Kidney glomerular epithelial cell (primary cell): ENCODE measurements at regions not wholly inside any gene's neighbourhood (a gene's known extent, or its start where the extent isn't known, plus 50 kb on each side); places are given as distances from the start of the nearest gene placed in this dataset.
A peak's percentile ranks its signal among the peaks of the same experiment; 100 is the strongest.
"Not testable (repeated sequence)": the region's sequence is repeated elsewhere in the genome, so short reads cannot be mapped to it uniquely, and the experiment has no call there.

Experiments
- DNase-seq: peaks from one replicate; lab custom pipeline; 2025; lab: John Stamatoyannopoulos, UW

GRCh38 chr1:95669638-95670037 is 435.6 kb downstream of the RWDD3 start:
- DNase-seq = not testable (repeated sequence)

- no peak for DNase-seq
These were observed 437.1 kb downstream of the RWDD3 start for GRCh38 chr1:95671098-95671497.

- DNase-seq = no peak
These were observed 445.3 kb downstream of the RWDD3 start for GRCh38 chr1:95679262-95679661.

- DNase-seq = no peak
These were observed 451.1 kb downstream of the RWDD3 start for GRCh38 chr1:95685081-95685480.

- DNase-seq = no peak
These were observed 452.2 kb downstream of the RWDD3 start for GRCh38 chr1:95686217-95686616.

- DNase-seq = no peak
These were observed 465.3 kb downstream of the RWDD3 start for GRCh38 chr1:95699149-95699953.

- DNase-seq = no peak
These were observed 467.6 kb downstream of the RWDD3 start for GRCh38 chr1:95701450-95702173.

GRCh38 chr1:95703046-95703445 is 469.0 kb downstream of the RWDD3 start:
- DNase-seq = no peak

GRCh38 chr1:95716097-95716496 is 482.1 kb downstream of the RWDD3 start:
- no peak for DNase-seq

GRCh38 chr1:95716550-95716949 is 482.5 kb downstream of the RWDD3 start:
- no peak for DNase-seq

- DNase-seq = no peak
These were observed 489.3 kb downstream of the RWDD3 start for GRCh38 chr1:95723346-95723745.

- DNase-seq = no peak
These were observed 494.8 kb downstream of the RWDD3 start for GRCh38 chr1:95728841-95729240.

GRCh38 chr1:95730986-95731385 is 497.0 kb downstream of the RWDD3 start:
- no peak for DNase-seq

GRCh38 chr1:95731466-95731865 is 497.5 kb downstream of the RWDD3 start:
- DNase-seq = no peak

GRCh38 chr1:95733031-95733430 is 499.0 kb downstream of the RWDD3 start:
- DNase-seq = peak; percentile 26

GRCh38 chr1:95733671-95734070 is 499.7 kb downstream of the RWDD3 start:
- DNase-seq = no peak

GRCh38 chr1:95734560-95734959 is 500.6 kb downstream of the RWDD3 start:
- DNase-seq = no peak

- DNase-seq = no peak
These were observed 508.6 kb downstream of the RWDD3 start for GRCh38 chr1:95742591-95743089.

GRCh38 chr1:95744731-95745130 is 510.7 kb downstream of the RWDD3 start:
- no peak for DNase-seq

GRCh38 chr1:95752515-95753381 is 518.7 kb downstream of the RWDD3 start:
- no peak for DNase-seq

- DNase-seq = no peak
These were observed 519.5 kb downstream of the RWDD3 start for GRCh38 chr1:95753382-95754016.

- no peak for DNase-seq
These were observed 520.4 kb downstream of the RWDD3 start for GRCh38 chr1:95754412-95754811.
